Mucosa of stomach (tissue), 1 donor: ENCODE measurements at regions not wholly inside any gene's neighbourhood (a gene's known extent, or its start where the extent isn't known, plus 50 kb on each side); places are given as distances from the start of the nearest gene placed in this dataset.
"Not testable (repeated sequence)": the region's sequence is repeated elsewhere in the genome, so short reads cannot be mapped to it uniquely, and the experiment has no call there.

Experiments used
- H3K27me3 ChIP-seq: one replicate; pipeline ENCODE4 v1.7.0; 2013; ENCODE audit warnings: mild to moderate bottlenecking, low read length; ENCODE audit not compliant: control insufficient read depth, insufficient read depth
- H3K36me3 ChIP-seq: one replicate; pipeline ENCODE4 v1.7.0; 2013; ENCODE audit warnings: low read length; ENCODE audit not compliant: control insufficient read depth, insufficient read depth
- H3K4me1 ChIP-seq: one replicate; pipeline ENCODE4 v1.7.0; 2013; ENCODE audit warnings: mild to moderate bottlenecking, low read length; ENCODE audit not compliant: control insufficient read depth, insufficient read depth
- H3K4me3 ChIP-seq: one replicate; pipeline ENCODE4 v1.7.0; 2013; ENCODE audit warnings: low read length
- H3K9ac ChIP-seq: one replicate; pipeline ENCODE4 v1.7.0; 2013; ENCODE audit warnings: mild to moderate bottlenecking, low read length, moderate library complexity
- H3K9me3 ChIP-seq: one replicate; pipeline ENCODE4 v1.7.0; 2013; ENCODE audit warnings: mild to moderate bottlenecking, low read length, moderate library complexity; ENCODE audit not compliant: control insufficient read depth
- donor health status: Pancreatic carcinoma.

- Histone ChIP-seq H3K4me1 (peaks cover 15% of the 10 kb centered on the region), H3K36me3 (no peaks in the 10 kb centered on the region)
Observed at GRCh38 chr5:154702477-154702876, 52.7 kb upstream of the LARP1 start.

DNA sequence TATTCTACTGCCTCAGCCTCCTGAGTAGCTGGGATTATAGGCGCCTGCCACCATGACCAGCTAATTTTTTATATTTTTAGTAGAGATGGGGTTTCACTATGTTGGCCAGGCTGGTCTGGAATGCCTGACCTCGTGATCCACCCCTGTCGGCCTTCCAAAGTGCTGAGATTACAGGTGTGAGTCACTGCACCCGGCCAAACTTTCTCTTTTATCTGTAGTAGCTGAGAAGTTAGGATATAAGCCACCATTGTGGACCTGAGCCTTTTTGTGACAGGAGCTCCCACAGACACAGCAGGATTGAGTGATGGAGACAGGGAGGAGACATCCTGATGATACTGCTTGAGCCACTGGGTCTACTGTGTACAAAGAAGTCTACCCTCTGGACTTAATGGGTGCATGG is 53.5 kb upstream of the LARP1 start:
- peaks cover 15% of the 10 kb centered on the region for H3K4me1 ChIP-seq
- not testable (repeated sequence) for H3K36me3 ChIP-seq, H3K9me3 ChIP-seq, H3K27me3 ChIP-seq, H3K4me3 ChIP-seq, H3K9ac ChIP-seq

More at GRCh38 chr5:154702477-154702876, 52.7 kb upstream of the LARP1 start:
- Histone ChIP-seq H3K27me3 (no peaks in the 10 kb centered on the region), H3K9me3 (no peaks in the 10 kb centered on the region), H3K4me3 (no peak overlapping the region), H3K9ac (no peak overlapping the region)

DNA sequence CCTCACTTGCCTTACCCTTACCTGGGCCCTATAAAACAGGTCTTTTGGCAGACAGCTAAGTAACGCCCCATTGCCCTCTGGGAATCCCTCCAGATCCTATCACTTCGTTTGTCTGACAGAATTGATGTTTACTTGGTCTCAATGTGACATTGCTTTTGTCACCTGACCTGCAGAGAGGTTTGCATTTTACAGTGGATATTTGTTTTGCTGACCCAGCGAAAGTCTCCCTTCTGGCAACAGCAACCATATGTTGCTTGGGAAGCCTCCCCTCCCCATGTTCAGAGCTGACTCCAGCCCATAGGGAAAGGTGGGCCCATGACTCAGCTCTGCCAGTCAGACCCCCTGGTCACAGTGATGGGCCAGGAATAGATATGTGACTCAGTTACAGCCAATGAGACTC is 54.0 kb upstream of the LARP1 start:
- Histone ChIP-seq H3K36me3 (no peaks in the 10 kb centered on the region), H3K9me3 (no peaks in the 10 kb centered on the region), H3K4me3 (no peak overlapping the region), H3K9ac (no peak overlapping the region), H3K27me3 (no peaks in the 10 kb centered on the region), H3K4me1 (peaks cover 15% of the 10 kb centered on the region)

DNA sequence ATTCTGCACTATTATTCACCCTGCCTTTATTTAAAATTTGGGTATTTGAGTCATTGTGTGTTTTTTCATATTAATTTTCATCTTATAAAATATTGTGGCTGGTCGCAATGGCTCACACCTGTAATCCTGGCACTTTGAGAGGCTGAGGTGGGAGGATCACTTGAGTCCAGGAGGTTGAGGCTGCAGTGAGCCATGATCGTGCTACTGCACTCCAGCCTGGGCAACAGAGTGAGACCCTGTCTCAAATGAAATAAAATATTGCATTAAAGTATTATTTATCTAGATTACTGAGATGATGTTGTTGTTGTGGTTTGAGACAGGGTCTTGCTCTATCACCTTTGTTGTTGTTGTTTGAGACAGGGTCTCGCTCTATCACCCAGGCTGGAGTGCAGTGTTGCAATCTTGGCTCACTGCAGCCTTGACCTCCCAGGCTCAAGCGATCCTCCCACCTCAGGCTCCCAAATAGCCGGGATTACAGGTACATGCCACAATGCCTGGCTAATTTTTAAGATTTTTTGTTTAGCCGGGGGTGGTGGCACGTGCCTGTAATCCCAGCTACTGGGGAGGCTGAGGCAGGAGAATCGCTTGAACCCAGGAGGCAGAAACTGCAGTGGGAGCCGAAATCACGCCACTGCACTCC is 54.8 kb upstream of the LARP1 start:
- not testable (repeated sequence) for H3K36me3 ChIP-seq, H3K9ac ChIP-seq, H3K27me3 ChIP-seq, H3K4me3 ChIP-seq, H3K9me3 ChIP-seq
- H3K4me1 ChIP-seq = peaks cover 15% of the 10 kb centered on the region

DNA sequence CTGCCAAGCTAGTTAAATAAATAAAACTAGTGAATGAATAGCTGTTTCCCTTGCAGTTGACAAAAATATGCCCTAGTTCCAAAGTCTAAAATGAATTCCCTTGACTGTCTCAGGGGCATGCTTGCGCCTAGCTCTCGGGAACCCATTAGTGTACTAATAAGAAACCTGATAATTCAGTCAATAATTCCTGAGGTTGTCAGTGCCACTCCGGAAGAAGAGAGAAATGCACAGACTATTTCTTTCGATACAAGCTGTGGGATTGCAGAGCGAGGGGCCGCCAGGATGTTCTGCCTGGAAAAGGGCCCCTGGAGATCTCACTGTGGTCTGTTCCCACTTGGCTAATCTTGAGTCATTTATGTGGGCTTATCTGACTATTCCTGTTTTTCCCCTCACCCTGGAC is 56.4 kb upstream of the LARP1 start:
- Histone ChIP-seq H3K36me3 (no peaks in the 10 kb centered on the region), H3K9me3 (no peaks in the 10 kb centered on the region), H3K9ac (no peak overlapping the region), H3K4me1 (peaks cover 15% of the 10 kb centered on the region), H3K27me3 (no peaks in the 10 kb centered on the region), H3K4me3 (no peak overlapping the region)

DNA sequence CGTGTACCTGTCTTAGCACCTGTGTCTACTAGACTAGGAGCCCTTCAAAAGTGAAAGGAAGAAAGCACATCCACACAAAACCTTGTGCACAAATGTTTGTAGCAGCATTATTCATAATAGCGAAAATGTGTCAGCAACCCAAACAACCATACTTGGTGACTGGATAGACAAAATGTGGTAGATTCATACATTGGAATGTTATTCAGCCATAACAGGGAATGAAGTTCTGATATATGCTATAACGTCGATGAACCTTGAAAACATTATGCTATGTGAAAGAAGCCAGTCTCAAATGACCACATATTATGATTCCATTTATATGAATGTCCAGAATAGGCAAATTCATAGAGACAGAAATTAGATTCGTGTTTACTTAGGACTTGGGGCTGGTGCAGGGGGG is 57.8 kb upstream of the LARP1 start:
- Histone ChIP-seq H3K9me3 (no peaks in the 10 kb centered on the region), H3K27me3 (no peaks in the 10 kb centered on the region), H3K36me3 (no peaks in the 10 kb centered on the region), H3K4me3 (no peak overlapping the region), H3K9ac (no peak overlapping the region), H3K4me1 (peaks cover 15% of the 10 kb centered on the region)

DNA sequence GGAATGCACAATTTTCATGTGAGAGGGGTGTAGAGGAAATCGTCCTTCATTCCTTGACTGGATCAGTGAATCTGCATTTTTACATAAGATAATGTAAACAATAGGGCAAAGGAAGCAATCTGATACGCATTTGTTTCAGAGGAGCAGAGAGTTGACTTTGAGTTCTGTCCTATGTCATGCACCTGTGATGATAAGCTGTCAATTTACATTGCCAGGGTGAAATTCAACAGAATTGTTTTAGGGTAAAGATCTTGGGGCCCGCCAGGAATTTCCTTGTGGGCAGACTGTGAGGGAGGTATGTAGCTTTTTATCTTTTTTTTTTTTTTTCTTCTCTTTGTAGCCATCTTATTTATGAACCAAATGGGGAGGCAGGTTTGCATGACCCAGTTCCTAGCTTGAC is 58.3 kb upstream of the LARP1 start:
- no peaks in the 10 kb centered on the region for H3K36me3 ChIP-seq
- H3K9me3 ChIP-seq = no peaks in the 10 kb centered on the region
- H3K9ac ChIP-seq = no peak overlapping the region
- H3K4me3 ChIP-seq = no peak overlapping the region
- H3K27me3 ChIP-seq = no peaks in the 10 kb centered on the region
- H3K4me1 ChIP-seq = peaks cover 13% of the 10 kb centered on the region

- Histone ChIP-seq H3K27me3 (no peaks in the 10 kb centered on the region), H3K4me1 (peaks cover 4% of the 10 kb centered on the region), H3K4me3 (no peak overlapping the region), H3K36me3 (no peaks in the 10 kb centered on the region), H3K9me3 (no peaks in the 10 kb centered on the region), H3K9ac (no peak overlapping the region)
Observed at GRCh38 chr5:154694159-154694558, 61.0 kb upstream of the LARP1 start.

- Histone ChIP-seq H3K9ac (no peak overlapping the region), H3K4me3 (no peak overlapping the region), H3K9me3 (no peaks in the 10 kb centered on the region), H3K36me3 (no peaks in the 10 kb centered on the region), H3K4me1 (no peaks in the 10 kb centered on the region), H3K27me3 (no peaks in the 10 kb centered on the region)
Observed at GRCh38 chr5:154690488-154690887, 64.7 kb upstream of the LARP1 start.

DNA sequence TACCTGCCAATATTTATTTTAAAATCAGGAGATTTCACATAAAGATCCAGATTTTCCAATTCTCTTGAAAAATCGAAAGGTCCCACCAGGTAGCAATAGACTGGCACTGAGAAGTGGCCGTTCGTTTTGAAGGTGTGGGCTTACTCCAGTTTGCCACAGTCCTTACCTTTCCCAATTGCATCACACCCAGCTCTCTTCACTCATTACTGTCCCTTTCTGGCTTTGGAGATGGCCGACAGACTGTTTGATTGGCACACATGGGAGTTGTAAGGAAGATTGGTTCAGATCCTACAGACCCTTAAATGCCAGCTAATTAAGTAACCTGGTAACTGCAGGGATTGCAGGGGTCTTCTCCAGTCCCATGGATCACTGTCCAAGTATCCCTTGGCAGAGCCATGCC is 68.7 kb upstream of the LARP1 start:
- Histone ChIP-seq H3K27me3 (no peaks in the 10 kb centered on the region), H3K9ac (no peak overlapping the region), H3K4me3 (no peak overlapping the region), H3K4me1 (peaks cover 21% of the 10 kb centered on the region), H3K9me3 (no peaks in the 10 kb centered on the region), H3K36me3 (no peaks in the 10 kb centered on the region)

GRCh38 chr5:154683101-154683880 is 71.9 kb upstream of the LARP1 start:
- H3K36me3 ChIP-seq = no peaks in the 10 kb centered on the region
- peak overlapping the region; percentile 56 for H3K9ac ChIP-seq
- peaks cover 22% of the 10 kb centered on the region for H3K4me1 ChIP-seq
- no peaks in the 10 kb centered on the region for H3K9me3 ChIP-seq
- H3K4me3 ChIP-seq = peak overlapping the region; percentile 38
- no peaks in the 10 kb centered on the region for H3K27me3 ChIP-seq

DNA sequence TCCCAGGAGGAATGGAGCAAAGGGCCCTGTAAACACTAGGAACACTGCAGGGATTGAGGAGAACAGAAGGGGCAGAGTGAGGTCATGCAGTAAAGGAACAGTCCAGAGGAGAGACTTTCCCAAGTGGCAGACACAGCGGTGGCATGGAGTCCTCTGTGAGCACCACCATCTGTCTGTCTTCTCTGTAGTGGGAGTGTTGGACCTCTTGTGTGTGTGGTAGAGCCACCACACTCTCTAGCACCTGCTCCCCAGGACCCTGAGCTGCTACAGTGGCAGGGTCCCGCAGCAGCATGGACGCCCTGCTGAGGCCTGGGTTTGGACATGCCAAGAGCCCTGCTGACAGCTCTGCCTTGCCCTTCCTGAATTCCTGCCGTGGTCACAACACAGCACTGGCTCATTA is 75.7 kb upstream of the LARP1 start:
- Histone ChIP-seq H3K36me3 (no peaks in the 10 kb centered on the region), H3K9ac (no peak overlapping the region), H3K4me3 (no peak overlapping the region), H3K27me3 (no peaks in the 10 kb centered on the region), H3K9me3 (no peaks in the 10 kb centered on the region), H3K4me1 (peaks cover 22% of the 10 kb centered on the region)
